ENCODE measurements at regions not wholly inside any gene's neighbourhood (a gene's known extent, or its start where the extent isn't known, plus 50 kb on each side); places are given as distances from the start of the nearest gene placed in this dataset.
A peak's percentile ranks its signal among the peaks of the same experiment; 100 is the strongest.

DNA sequence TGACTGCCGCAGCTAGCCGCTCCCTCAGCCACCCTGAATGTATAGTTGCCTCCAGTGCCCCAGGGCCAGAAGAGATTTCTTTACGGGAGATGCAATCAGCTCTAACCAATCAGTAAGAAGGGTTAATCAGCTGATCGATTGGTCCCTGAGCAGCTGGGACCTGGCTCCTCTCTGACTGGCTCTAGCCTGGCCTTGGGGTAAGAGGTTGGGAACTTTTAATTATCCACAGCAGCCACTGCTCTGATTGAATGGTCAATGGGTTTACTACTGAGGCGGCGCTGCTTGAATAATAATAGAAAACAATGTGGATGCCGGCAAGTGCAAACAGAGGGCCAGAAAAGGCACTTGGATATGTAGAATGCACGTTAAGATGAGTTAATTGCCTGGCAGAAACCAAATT lies 99.8 kb downstream of the TFAP2A start (continued):
- TF ChIP-seq, protein P1, sequence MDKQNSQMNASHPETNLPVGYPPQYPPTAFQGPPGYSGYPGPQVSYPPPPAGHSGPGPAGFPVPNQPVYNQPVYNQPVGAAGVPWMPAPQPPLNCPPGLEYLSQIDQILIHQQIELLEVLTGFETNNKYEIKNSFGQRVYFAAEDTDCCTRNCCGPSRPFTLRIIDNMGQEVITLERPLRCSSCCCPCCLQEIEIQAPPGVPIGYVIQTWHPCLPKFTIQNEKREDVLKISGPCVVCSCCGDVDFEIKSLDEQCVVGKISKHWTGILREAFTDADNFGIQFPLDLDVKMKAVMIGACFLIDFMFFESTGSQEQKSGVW (CRISPR knock-in tag; IDR thresholded peaks at IDR 0.05; ENCODE audit: borderline replicate concordance) = no peak

DNA sequence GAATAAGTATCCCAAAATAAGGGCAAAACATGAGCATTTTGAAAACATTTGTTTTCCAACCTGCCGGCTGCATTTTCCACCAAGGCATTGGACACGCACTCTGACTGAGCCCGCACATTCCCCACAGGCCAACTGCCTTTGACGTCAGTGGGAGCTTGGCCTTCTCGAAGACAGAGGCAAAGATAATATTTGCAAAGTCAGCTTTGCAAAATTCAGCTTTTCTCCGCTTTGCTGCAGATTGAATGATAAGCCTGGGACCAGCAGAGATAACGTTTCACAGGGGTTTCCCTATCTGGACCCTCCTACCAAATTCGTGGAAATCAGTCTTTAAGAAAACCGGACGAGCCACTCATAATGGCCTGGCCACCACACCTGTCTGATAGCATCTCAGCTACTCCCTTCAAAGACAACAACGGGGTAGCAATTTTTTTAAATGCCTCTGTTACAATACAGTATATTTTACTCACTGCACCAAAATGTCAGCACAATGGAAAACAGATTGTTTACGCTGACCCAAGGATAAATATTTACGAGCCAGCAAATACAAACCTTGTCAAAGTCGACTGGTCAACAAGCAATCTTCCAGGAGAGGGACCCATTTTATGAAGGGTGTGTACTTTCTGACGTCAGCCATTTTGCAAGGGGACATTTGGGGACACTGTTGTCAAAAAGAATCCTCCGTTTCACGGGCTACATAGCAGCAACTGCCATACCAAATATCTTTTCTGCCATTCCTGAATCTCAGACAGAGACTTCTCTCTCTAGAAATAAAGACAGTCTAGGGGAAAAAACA lies 100.5 kb downstream of the TFAP2A start:
- Histone ChIP-seq H4K20me1 (ENCODE audit: insufficient read depth, low read length) (no peaks in the 10 kb centered on the region), H3K9me3 (ENCODE audit: low read length) (no peaks in the 10 kb centered on the region), H2AFZ (ENCODE audit: low read length) (no peak overlapping the region), H3K36me3 (replicated peaks in 1 of 2; ENCODE audit: control insufficient read depth in 1 of 2, insufficient read depth in 2 of 2, low read length in 2 of 2) (no peaks in the 10 kb centered on the region), H3K9ac (ENCODE audit: insufficient read depth, low read depth, low read length) (no peak overlapping the region), H3K4me1 (ENCODE audit: insufficient read depth, low read length) (no peaks in the 10 kb centered on the region), H3K4me3 (replicated peaks in 1 of 3; ENCODE audit: insufficient read depth in 1 of 3, low read depth in 2 of 3, low read length in 3 of 3) (no peak overlapping the region), H3K27ac (ENCODE audit: extremely low read length, insufficient read depth, low read length) (no peak overlapping the region), H3K4me2 (ENCODE audit: low read depth, low read length) (no peak overlapping the region), H3K79me2 (ENCODE audit: insufficient read depth, low read length) (no peaks in the 10 kb centered on the region), H3K27me3 (ENCODE audit: control insufficient read depth in 1 of 2, insufficient read depth in 2 of 2, low read length in 2 of 2) (peaks cover 0 to 47% of the 10 kb centered on the region in 2 experiments; a peak in 3 of 5 replicates)
- FAIRE-seq = no peak
- DNase-seq (ENCODE audit: low spot score) = no peak
- peak in 1 of 2 experiments; percentile 27; a peak in 1 of 4 replicates for TF ChIP-seq MAFK (conservative IDR thresholded peaks at IDR 0.05 in 1 of 2, IDR thresholded peaks at IDR 0.05 in 1 of 2; ENCODE audit: low read length in 2 of 2)
- TF ChIP-seq, protein P2, sequence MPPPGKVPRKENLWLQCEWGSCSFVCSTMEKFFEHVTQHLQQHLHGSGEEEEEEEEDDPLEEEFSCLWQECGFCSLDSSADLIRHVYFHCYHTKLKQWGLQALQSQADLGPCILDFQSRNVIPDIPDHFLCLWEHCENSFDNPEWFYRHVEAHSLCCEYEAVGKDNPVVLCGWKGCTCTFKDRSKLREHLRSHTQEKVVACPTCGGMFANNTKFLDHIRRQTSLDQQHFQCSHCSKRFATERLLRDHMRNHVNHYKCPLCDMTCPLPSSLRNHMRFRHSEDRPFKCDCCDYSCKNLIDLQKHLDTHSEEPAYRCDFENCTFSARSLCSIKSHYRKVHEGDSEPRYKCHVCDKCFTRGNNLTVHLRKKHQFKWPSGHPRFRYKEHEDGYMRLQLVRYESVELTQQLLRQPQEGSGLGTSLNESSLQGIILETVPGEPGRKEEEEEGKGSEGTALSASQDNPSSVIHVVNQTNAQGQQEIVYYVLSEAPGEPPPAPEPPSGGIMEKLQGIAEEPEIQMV (CRISPR knock-in tag; IDR thresholded peaks at IDR 0.05; ENCODE audit: low read depth) = no peak
- peak; percentile 70 for TF ChIP-seq CREB1 (IDR thresholded peaks at IDR 0.05)
- no peak for TF ChIP-seq CREB1 (CRISPR knock-in tag; IDR thresholded peaks at IDR 0.05)
- ATAC-seq = no peak
- ChIA-PET POLR2A (no interaction called here), CTCF (ENCODE audit: low intra/inter-chr PET ratio, low total read pairs) (no interaction called here)
- in situ Hi-C loops (cut with HindIII; ENCODE audit: extremely low pct_ligation_motif_present, low pct_unique_long_range_greater_than_20kb) = no loop called here
- intact Hi-C loops (cut with micrococcal nuclease; ENCODE audit: unreplicated experiment) = no loop called here
- WGBS (ENCODE audit: low lambda C conversion rate) = 11% methylated on average over 17 of the region's 17 CpGs
- no TSS peak for BruUV-seq (replicated peaks)

Measured in HepG2 (cell line).